ENCODE measurements at regions not wholly inside any gene's neighbourhood (a gene's known extent, or its start where the extent isn't known, plus 50 kb on each side); places are given as distances from the start of the nearest gene placed in this dataset.
"Not testable (repeated sequence)": the region's sequence is repeated elsewhere in the genome, so short reads cannot be mapped to it uniquely, and the experiment has no call there.

DNA sequence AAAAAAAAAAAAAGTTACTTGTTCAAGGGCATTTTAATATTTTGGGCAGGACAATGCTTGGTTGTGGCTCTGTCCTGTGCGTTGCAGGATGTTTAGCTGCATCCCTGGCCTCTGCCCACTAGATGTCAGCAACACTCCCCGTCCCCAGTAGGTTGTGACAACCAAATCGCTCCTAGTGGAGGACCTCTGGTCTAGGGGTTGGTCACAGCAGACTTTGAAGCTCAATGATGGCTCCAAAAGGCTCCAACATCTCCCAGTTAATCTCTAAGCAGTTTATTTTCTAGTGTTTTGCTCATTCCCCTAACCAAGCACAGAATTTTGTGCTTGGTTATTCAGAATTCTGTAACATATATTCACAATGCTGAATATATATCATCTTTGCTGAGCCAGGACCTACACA is 67.0 kb downstream of the CHRNA1 start:
- DNase-seq (ENCODE audit: low read depth in 2 of 2): peak; percentile 17 to 36

DNA sequence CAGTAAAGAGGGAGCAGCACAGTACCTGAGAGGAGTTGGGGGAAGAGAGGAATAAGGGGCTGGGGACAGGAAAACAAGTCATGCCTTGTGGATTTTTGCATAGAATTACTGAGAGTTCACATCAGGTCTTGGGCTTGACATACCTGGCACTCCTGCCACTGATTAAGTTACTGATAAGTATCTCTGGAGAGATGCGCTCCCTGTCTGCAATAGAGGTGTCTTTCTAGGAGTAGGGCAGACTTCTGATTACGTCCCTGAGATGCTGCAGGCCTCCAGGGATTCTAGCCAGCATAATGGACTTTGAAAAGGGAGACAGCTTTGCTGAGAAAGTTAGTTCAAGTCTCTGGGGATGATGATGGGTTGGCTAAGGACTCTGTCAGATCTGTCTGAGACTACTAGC is 69.4 kb downstream of the CHRNA1 start:
- DNase-seq (ENCODE audit: low read depth in 2 of 2): no peak

DNA sequence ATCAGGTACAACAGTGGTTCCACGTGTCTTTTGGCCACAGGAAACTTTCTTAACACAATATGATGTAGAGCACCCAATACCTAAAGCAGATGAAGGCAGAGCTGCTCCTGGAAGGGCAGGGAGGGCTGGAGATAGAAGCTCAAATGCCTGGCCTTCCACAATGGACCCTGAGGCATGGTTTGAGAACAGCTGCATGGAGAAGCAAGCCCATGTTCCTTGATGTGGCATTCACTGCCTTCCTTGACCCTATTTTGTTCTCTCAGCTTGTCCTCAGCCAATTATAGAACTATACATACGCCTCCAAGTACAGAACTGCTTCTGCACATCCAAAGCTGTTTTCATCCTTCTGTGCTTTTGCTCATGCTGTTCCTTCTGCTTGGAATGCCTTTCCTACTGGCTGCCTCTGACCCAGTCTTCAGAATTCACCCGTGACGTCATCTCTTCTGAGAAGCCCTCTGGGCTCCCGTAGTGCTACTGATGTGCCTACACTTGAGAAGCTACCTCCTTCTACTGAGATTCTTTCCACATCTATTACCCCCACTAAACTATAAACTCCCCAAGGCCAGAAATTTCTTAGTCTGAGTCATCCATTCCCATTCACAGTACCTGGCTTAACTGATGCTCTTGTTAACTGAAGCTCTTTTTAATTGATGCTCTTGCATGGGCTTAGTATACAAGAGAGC is 69.9 kb downstream of the CHRNA1 start:
- no peak for DNase-seq (ENCODE audit: low read depth in 2 of 2)

GRCh38 chr2:174693344-174693743 is 70.9 kb downstream of the CHRNA1 start:
- DNase-seq (ENCODE audit: low read depth in 2 of 2): no peak

DNA sequence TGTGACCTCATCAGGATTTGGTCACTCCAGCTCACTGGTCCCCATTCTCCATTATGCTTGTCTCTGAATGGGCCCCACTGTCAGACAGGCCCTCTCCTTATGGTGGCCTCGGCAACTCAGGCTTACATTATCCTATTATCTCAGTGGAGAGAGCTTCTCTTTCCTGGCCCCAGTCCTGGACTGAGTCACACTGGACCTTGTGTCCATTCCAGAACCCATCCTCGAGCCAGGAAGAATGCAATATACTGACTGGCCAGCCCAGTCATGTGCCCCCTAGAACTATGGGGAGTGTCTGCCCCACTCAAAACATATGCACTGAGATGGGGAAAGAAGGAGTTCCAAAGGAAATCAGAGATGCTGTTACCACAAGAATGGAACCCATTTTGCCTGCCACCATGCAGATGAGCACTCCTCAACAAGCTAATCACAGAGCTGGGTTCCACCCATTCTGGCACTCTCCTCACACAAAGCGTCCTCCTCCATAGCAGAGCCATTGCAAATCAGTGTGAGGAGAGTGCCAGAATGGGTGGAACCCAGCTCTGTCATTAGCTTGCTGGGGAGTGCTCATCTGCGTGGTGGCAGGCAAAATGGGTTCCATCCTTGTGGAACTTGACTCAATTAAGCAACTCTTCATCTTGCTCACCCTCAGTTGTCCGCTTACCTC is 71.9 kb downstream of the CHRNA1 start:
- DNase-seq (ENCODE audit: low read depth in 2 of 2): no peak

DNA sequence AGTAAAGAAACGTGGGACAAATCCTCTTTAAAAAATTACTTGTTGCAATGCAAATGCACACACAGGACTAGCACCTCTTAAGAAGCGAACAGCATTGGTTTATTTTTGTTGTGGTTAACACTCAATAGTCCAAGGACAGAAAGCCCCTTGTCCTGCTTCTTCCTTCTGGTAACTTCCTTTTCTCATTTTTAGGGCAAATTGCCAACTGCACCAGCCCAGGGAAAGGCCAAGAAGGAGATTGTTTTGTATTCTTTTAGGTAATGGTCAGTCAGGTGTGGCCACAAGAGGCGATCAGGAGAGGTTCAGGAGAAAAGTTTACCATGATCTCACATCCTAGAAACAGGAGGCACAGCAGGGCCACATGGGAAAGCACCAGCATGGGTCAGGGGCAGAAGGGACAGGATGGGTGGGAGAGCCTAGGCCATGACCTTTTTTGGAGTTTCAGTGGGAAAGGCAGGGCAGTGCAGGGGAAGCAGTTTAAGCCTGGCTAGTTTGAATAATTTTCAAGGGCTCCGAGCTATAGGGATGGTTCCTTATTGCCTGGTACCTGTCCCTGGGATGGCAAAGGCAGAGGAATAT is 73.0 kb downstream of the CHRNA1 start:
- no peak for DNase-seq (ENCODE audit: low read depth in 2 of 2)

DNA sequence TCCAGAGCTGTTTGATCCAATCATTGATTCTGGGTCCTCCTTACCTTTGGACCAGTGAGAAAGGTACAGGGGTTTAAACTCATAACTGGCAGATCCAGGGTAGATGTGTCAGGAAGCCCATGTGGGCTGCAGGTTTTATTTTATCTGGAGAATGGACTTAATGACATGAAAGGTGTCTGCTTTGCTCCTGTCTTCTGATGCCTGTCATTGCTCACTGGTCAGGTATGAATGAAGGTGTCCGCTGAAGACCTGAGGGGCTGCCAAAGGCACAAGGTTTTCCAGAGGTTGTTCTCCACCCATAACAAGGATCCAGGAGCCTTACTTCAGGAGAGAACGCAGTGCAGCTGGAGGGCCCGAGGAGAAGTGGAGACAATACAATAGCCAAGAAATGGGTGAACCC is 74.2 kb downstream of the CHRNA1 start:
- no peak for DNase-seq (ENCODE audit: low read depth in 2 of 2)

GRCh38 chr2:174688079-174688478 is 76.2 kb downstream of the CHRNA1 start:
- no peak for DNase-seq (ENCODE audit: low read depth in 2 of 2)

- no peak for DNase-seq (ENCODE audit: low read depth in 2 of 2)
Observed at GRCh38 chr2:174686430-174686829, 77.8 kb downstream of the CHRNA1 start.

- no peak for DNase-seq (ENCODE audit: low read depth in 2 of 2)
Observed at GRCh38 chr2:174683392-174683759, 80.9 kb downstream of the CHRNA1 start.

DNA sequence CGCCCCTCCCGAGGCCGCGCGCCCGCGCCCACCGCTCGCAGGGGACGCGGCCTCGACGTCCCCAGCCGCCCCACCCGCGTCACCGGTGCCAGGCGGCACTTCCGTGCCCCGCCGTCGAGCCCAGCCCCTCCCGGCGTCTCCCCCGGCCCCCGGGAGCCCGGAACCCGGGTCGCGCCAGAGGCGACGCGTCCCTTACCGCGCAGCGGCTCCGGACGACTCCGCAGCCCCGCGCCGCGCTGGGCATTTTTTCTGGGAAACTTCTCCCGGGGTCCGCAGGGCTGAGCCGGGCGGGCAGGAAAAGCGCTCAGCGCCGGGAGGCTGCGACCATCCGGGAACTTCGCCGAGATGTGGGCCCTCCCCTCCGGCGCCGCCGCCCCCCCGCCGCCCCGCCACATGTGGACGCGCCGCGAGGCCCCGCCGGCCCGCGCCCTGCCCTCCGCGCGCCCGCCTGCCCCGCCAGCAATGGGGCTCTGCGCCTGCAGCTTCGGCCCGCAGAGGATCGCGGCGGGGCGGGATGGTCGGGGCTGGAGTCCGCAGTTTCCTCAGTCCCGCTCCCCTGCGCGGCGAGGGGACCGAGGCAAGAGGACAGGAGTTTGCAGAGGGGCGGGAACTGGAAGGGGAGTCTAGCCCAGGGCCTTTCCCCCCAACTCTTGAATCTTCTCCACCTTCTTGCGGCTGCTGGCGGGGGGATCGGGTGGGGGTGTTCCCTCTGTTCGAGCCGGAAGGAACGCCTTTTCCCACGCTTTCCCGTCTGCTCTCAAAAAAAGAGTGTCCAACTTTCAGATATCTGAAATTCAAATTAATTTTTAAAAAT is 81.5 kb downstream of the CHRNA1 start:
- peak; percentile 28 to 29 for DNase-seq (ENCODE audit: low read depth in 2 of 2)

DNA sequence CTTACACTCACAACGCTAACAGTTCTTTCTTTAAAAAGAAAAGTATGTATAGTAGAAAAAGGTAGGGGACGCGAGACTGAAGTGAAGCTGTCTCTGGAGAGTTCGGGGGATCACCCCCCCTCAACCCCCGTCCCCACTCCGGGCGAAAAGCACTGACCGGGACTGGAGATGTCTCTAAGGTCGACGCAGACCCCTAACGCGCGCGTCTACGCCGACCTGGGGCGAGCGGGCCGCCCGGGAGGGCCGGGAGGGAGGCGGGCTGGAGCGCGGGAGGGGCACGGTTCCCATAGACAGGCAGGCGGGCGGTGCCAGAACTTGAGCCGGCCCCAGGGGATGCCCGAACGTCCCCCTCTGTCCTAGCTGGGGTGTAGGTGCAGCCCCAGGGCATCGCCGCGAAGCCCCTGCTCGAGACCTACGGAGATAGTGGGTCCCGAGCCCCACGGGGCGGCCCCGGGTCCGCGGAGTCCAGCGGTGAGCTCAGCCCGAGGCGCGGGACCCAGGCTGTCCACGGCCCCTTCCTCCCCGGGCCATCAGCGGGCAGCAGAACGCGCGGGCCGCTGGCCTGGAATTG is 82.2 kb downstream of the CHRNA1 start:
- DNase-seq (ENCODE audit: low read depth in 2 of 2): no peak

- no peak for DNase-seq (ENCODE audit: low read depth in 2 of 2)
Observed at GRCh38 chr2:174681099-174682006, 82.9 kb downstream of the CHRNA1 start.

GRCh38 chr2:174680221-174680620 is 82.6 kb upstream of the WIPF1 start:
- no peak for DNase-seq (ENCODE audit: low read depth in 2 of 2)

GRCh38 chr2:174678395-174678794 is 80.8 kb upstream of the WIPF1 start:
- DNase-seq (ENCODE audit: low read depth in 2 of 2): no peak

DNA sequence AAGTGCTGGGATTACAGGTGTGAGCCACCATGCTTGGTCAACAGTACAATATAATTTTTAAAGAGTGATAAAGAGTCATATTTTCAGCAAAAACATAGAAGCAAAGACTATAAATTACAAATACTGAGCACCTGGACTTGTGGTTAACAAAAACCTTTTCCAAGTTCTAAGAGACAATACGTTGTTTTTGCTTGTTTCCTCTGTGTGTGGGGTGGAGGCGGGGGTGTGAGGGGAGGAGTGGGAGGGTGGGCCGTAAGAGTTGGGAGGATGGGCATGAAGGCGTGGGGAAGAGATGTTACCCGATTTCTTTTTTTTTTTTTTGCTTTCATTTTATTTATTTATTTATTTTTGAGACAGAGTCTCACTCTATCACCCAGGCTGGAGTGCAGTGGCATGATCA is 78.0 kb upstream of the WIPF1 start:
- no peak for DNase-seq (ENCODE audit: low read depth in 2 of 2)

GRCh38 chr2:174673876-174674275 is 76.3 kb upstream of the WIPF1 start:
- no peak for DNase-seq (ENCODE audit: low read depth in 2 of 2)

GRCh38 chr2:174673440-174673839 is 75.8 kb upstream of the WIPF1 start:
- DNase-seq (ENCODE audit: low read depth in 2 of 2): no peak

GRCh38 chr2:174671532-174671931 is 73.9 kb upstream of the WIPF1 start:
- not testable (repeated sequence) for DNase-seq (ENCODE audit: low read depth in 2 of 2)

DNA sequence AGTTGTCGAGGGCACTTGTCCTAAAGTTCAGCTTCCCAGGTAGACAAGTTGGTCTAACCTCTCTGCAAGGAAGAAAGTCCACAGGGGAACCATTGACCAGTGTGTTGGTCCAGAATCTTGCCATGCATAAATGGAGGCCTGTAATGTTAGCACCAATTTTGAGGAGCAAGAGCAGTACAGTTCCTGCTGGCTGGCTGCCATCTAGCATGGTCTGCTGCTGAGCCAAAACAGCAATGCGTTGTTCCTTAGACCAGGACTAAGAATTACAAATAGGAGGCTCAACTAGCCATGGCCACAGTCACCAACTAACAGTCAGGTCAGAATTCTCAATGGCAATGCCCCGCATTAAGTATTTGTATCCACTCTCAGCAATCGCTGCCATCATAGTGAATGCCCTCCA is 72.8 kb upstream of the WIPF1 start:
- no peak for DNase-seq (ENCODE audit: low read depth in 2 of 2)

DNA sequence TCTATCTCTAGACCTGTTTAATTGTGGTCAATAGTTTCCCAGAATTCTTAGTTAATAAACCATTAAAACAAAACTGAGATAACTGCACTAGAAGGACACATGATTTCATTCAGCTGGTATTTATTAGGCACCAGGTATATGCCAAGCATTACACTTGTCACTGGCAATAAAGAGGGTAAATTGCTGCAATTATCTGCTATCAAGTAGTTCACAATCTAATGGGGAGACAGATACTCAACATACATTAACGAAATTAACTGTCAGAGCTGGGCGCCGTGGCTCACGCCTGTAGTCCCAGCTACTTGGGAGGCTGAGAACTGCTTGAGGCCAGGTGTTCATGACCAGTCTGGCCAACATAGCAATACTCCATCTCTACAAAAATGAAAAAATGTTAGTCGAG is 71.7 kb upstream of the WIPF1 start:
- no peak for DNase-seq (ENCODE audit: low read depth in 2 of 2)

Data from stimulated activated CD8-positive, alpha-beta memory T cell treated with anti-CD3 and anti-CD28 coated beads, Interleukin-7, amount 100 ng/mL, for 1 hour (primary cell).